ENCODE measurements at regions not wholly inside any gene's neighbourhood (a gene's known extent, or its start where the extent isn't known, plus 50 kb on each side); places are given as distances from the start of the nearest gene placed in this dataset.

DNA sequence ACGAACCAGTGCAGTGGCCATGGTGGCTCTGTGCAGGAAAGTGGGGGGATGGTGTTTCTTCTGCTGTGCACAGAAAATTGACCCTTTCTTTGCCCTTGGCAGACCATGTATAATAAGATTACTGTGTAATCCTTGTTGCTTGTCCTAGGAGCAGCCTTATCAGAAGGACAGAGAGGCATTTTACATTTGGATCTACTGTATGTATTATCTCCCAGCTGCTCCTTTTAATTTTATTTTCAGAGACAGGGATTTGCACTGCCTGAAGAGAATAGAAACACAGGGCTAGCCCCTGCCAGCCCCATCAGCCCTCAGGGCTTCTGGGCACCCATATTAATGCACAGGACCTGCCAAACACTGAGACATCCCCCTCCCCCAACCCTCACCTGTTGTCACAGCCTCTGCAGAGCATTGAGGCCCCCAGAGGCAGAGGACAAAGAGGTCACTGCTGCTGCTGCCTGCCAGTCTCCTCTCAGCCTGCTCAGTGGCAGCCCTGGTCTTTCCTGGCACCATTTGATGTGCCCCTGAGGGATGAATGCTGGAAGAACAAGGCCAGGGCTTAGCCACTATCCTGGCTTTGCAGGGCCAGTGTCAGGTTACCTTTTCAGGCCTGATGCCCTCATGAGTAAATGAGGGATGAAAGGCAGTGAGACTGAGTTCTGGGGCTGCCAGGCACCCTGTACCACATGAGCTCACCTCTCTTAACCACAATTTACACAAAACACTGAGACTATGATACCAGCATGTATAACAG is 533.4 kb downstream of the NTRK3 start:
- no peaks in the 10 kb centered on the region for H3K27me3 ChIP-seq (ENCODE audit: control insufficient read depth in 1 of 2, insufficient read depth in 2 of 2, low read length in 2 of 2)
- H3K4me1 ChIP-seq (ENCODE audit: insufficient read depth, low read length): no peaks in the 10 kb centered on the region
- no peak overlapping the region for H3K9ac ChIP-seq (ENCODE audit: insufficient read depth, low read depth, low read length)
- no peak overlapping the region for H3K4me3 ChIP-seq (replicated peaks in 1 of 3; ENCODE audit: insufficient read depth in 1 of 3, low read depth in 2 of 3, low read length in 3 of 3)
- H3K4me2 ChIP-seq (ENCODE audit: low read depth, low read length): no peak overlapping the region
- intact Hi-C loops (cut with micrococcal nuclease; ENCODE audit: unreplicated experiment): no loop called here
- no peaks in the 10 kb centered on the region for H3K79me2 ChIP-seq (ENCODE audit: insufficient read depth, low read length)
- H3K27ac ChIP-seq (ENCODE audit: extremely low read length, insufficient read depth, low read length): no peak overlapping the region
- no peak for DNase-seq (ENCODE audit: low spot score)
- BruUV-seq (replicated peaks): no TSS peak
- FAIRE-seq: no peak
- TF ChIP-seq ZNF547 (CRISPR knock-in tag; IDR thresholded peaks at IDR 0.05) (no peak), RORA (CRISPR knock-in tag; IDR thresholded peaks at IDR 0.05) (no peak), WIZ (CRISPR knock-in tag; IDR thresholded peaks at IDR 0.05) (no peak), YEATS4 (CRISPR knock-in tag; IDR thresholded peaks at IDR 0.05; ENCODE audit: borderline replicate concordance) (no peak), PPARG (CRISPR knock-in tag; conservative IDR thresholded peaks at IDR 0.05) (no peak), PTBP1 (IDR thresholded peaks at IDR 0.05; ENCODE audit: low read depth, low read length, poor library complexity, severe bottlenecking) (no peak), ETV5 (CRISPR knock-in tag; IDR thresholded peaks at IDR 0.05; ENCODE audit: borderline replicate concordance) (no peak), DBP (CRISPR knock-in tag; IDR thresholded peaks at IDR 0.05; ENCODE audit: not compliant biosample characterization) (no peak), SOX6 (IDR thresholded peaks at IDR 0.05) (no peak), SOX6 (CRISPR knock-in tag; IDR thresholded peaks at IDR 0.05) (no peak), FLYWCH1 (CRISPR knock-in tag; IDR thresholded peaks at IDR 0.05) (no peak), POGZ (CRISPR knock-in tag; IDR thresholded peaks at IDR 0.05) (no peak), SUZ12 (IDR thresholded peaks at IDR 0.05; ENCODE audit: low read depth, low read length) (no peak), NR3C1 (CRISPR knock-in tag; IDR thresholded peaks at IDR 0.05) (no peak), ZNF674 (CRISPR knock-in tag; IDR thresholded peaks at IDR 0.05; ENCODE audit: low read depth) (no peak), JARID2 (CRISPR knock-in tag; IDR thresholded peaks at IDR 0.05; ENCODE audit: insufficient replicate concordance) (no peak), ZNF570 (CRISPR knock-in tag; IDR thresholded peaks at IDR 0.05; ENCODE audit: borderline replicate concordance) (no peak), CEBPB (IDR thresholded peaks at IDR 0.05; ENCODE audit: borderline replicate concordance, low read depth, low read length) (no peak)
- TF ChIP-seq, protein P1, sequence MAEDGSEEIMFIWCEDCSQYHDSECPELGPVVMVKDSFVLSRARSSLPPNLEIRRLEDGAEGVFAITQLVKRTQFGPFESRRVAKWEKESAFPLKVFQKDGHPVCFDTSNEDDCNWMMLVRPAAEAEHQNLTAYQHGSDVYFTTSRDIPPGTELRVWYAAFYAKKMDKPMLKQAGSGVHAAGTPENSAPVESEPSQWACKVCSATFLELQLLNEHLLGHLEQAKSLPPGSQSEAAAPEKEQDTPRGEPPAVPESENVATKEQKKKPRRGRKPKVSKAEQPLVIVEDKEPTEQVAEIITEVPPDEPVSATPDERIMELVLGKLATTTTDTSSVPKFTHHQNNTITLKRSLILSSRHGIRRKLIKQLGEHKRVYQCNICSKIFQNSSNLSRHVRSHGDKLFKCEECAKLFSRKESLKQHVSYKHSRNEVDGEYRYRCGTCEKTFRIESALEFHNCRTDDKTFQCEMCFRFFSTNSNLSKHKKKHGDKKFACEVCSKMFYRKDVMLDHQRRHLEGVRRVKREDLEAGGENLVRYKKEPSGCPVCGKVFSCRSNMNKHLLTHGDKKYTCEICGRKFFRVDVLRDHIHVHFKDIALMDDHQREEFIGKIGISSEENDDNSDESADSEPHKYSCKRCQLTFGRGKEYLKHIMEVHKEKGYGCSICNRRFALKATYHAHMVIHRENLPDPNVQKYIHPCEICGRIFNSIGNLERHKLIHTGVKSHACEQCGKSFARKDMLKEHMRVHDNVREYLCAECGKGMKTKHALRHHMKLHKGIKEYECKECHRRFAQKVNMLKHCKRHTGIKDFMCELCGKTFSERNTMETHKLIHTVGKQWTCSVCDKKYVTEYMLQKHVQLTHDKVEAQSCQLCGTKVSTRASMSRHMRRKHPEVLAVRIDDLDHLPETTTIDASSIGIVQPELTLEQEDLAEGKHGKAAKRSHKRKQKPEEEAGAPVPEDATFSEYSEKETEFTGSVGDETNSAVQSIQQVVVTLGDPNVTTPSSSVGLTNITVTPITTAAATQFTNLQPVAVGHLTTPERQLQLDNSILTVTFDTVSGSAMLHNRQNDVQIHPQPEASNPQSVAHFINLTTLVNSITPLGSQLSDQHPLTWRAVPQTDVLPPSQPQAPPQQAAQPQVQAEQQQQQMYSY (CRISPR knock-in tag; IDR thresholded peaks at IDR 0.05): no peak
- H2AFZ ChIP-seq (ENCODE audit: low read length): no peak overlapping the region
- no peaks in the 10 kb centered on the region for H3K36me3 ChIP-seq (replicated peaks in 1 of 2; ENCODE audit: control insufficient read depth in 1 of 2, insufficient read depth in 2 of 2, low read length in 2 of 2)
- 10% methylated on average over 1 of the region's 1 CpG for WGBS (ENCODE audit: low lambda C conversion rate)
- ChIA-PET CTCF (ENCODE audit: low intra/inter-chr PET ratio, low total read pairs) (no interaction called here), POLR2A (no interaction called here)
- H4K20me1 ChIP-seq (ENCODE audit: insufficient read depth, low read length): no peaks in the 10 kb centered on the region
- in situ Hi-C loops (cut with HindIII; ENCODE audit: extremely low pct_ligation_motif_present, low pct_unique_long_range_greater_than_20kb): no loop called here
- peaks cover 77% of the 10 kb centered on the region for H3K9me3 ChIP-seq (ENCODE audit: low read length)
- no peak for ATAC-seq

Measured in HepG2 (cell line).